K562 (cell line): ENCODE measurements at regions not wholly inside any gene's neighbourhood (a gene's known extent, or its start where the extent isn't known, plus 50 kb on each side); places are given as distances from the start of the nearest gene placed in this dataset.

Experiments used
- ATAC-seq: fragments of 200-7000 bp; cut with Tn5 transposase; 3 replicates; pipeline ENCODE4 v1.9.1; 2020; ENCODE audit warnings: moderate library complexity
- BruUV-seq: library from RNA; stranded (reverse); fragments of 400-500 nt; replicated peaks from 2 replicates; lab custom pipeline; 2021; lab: Mats Ljungman, UMichigan
- CTCF ChIA-PET: fragments of 300-600 bp; formaldehyde crosslinking; extraction: SDS; loops from one replicate; lab custom pipeline; 2021; ENCODE audit warnings: low intra/inter-chr PET ratio; lab: Yijun Ruan, JAX
- POLR2A ChIA-PET: fragments of 300-600, 350-650 bp; sonication (Branson Sonifier 250); formaldehyde crosslinking; extraction: SDS; loops from one replicate; lab custom pipeline; 2021; ENCODE audit warnings: antibody characterized with exemption, inconsistent platforms; lab: Yijun Ruan, JAX
- DNase-seq, 4 experiments: peaks; one replicate each; pipeline versions ENCODE4 v3.0.0 to v3.0.0-alpha.2; 2011 to 2018; ENCODE audit warnings: low spot score in 3 of 4, mixed read lengths in 3 of 4; ENCODE audit errors: extremely low read depth in 1 of 4
- FAIRE-seq: peaks from 2 replicates; lab custom pipeline; 2011; peaks lifted over from hg19 to GRCh38; lab: Jason Lieb, UNC
- H2AFZ ChIP-seq: 2 replicates; pipeline ENCODE4 v1.6.0; 2011; ENCODE audit warnings: low read depth, low read length, control low read depth, inconsistent platforms
- H3K27ac ChIP-seq: fragments of 200-600 bp; 3 replicates; pipeline ENCODE4 v1.8.0; 2011; ENCODE audit warnings: low read depth, mild to moderate bottlenecking, control low read depth, inconsistent platforms, low read length, moderate library complexity, mixed read lengths; ENCODE audit errors: extremely low read depth
- H3K27me3 ChIP-seq, 2 experiments: fragments of 300-600 bp in 1 of 2; 2 replicates in 1 of 2; 3 replicates in 1 of 2; pipeline versions ENCODE4 v1.6.0 to v1.8.0; 2011; ENCODE audit warnings: inconsistent platforms in 2 of 2, low read length in 2 of 2, mild to moderate bottlenecking in 1 of 2, mixed read lengths in 1 of 2, moderate library complexity in 1 of 2; ENCODE audit not compliant: control insufficient read depth in 2 of 2, insufficient read depth in 2 of 2
- H3K36me3 ChIP-seq: fragments of 300-600 bp; 3 replicates; pipeline ENCODE4 v1.8.0; 2011; ENCODE audit warnings: mild to moderate bottlenecking, low read length, inconsistent platforms; ENCODE audit not compliant: control insufficient read depth, insufficient read depth
- H3K4me1 ChIP-seq, 2 experiments: fragments of 200-600 bp in 1 of 2; replicated peaks in 1 of 2; 2 replicates in 1 of 2; 3 replicates in 1 of 2; pipeline versions ENCODE4 v1.5.1 to v1.8.0; 2011; ENCODE audit warnings: inconsistent platforms in 2 of 2, low read length in 2 of 2, mild to moderate bottlenecking in 1 of 2, mixed read lengths in 1 of 2, moderate library complexity in 1 of 2; ENCODE audit not compliant: control insufficient read depth in 2 of 2, insufficient read depth in 2 of 2
- H3K4me2 ChIP-seq: 2 replicates; pipeline ENCODE4 v1.6.1; 2011; ENCODE audit warnings: low read length, control low read depth, inconsistent platforms, mixed read lengths; ENCODE audit not compliant: insufficient read depth
- H3K4me3 ChIP-seq: fragments of 200-600 bp; sonication (generic), shearing (Covaris generic); 2 replicates; pipeline ENCODE4 v1.5.1; 2016; ENCODE audit warnings: control low read depth, inconsistent platforms
- H3K79me2 ChIP-seq: fragments of 200-600 bp; 3 replicates; pipeline ENCODE4 v1.8.0; 2011; ENCODE audit warnings: low read length, inconsistent platforms; ENCODE audit not compliant: control insufficient read depth, insufficient read depth
- H3K9ac ChIP-seq, 2 experiments: 2 replicates each; pipeline versions ENCODE4 v1.6.0 to v1.6.1; 2011; ENCODE audit warnings: low read depth in 2 of 2, low read length in 2 of 2, control low read depth in 1 of 2, inconsistent platforms in 1 of 2, mild to moderate bottlenecking in 1 of 2, mixed read lengths in 1 of 2; ENCODE audit not compliant: insufficient read depth in 1 of 2
- H3K9me1 ChIP-seq: one replicate; pipeline ENCODE4 v1.6.0; 2011; ENCODE audit warnings: inconsistent platforms, mild to moderate bottlenecking, low read length, moderate library complexity; ENCODE audit not compliant: control insufficient read depth, insufficient read depth
- H3K9me3 ChIP-seq: replicated peaks from 2 replicates; pipeline ENCODE4 v1.5.1; 2011; ENCODE audit warnings: low read depth, low read length, inconsistent platforms; ENCODE audit not compliant: control insufficient read depth, insufficient read depth
- H4K20me1 ChIP-seq: replicated peaks from 2 replicates; pipeline ENCODE4 v1.6.1; 2011; ENCODE audit warnings: low read length, inconsistent platforms, mixed read lengths; ENCODE audit not compliant: control insufficient read depth, insufficient read depth
- ATF6 ChIP-seq: sonication (generic); formaldehyde crosslinking; IDR thresholded peaks from 2 replicates; pipeline ENCODE4 v1.4.0; 2020; ENCODE audit warnings: mild to moderate bottlenecking, missing genetic modification reagents
- FOXJ3 ChIP-seq: sonication (generic); formaldehyde crosslinking; IDR thresholded peaks from 2 replicates; pipeline ENCODE4 v1.4.0; 2020; ENCODE audit warnings: mild to moderate bottlenecking, missing genetic modification reagents
- GTF2B ChIP-seq: IDR thresholded peaks from 2 replicates; pipeline ENCODE4 v1.6.1; 2011; ENCODE audit not compliant: insufficient read length; ENCODE audit errors: extremely low read depth
- KLF6 ChIP-seq: fragments of 250-450 bp; sonication (Bioruptor Pico); IDR thresholded peaks from 2 replicates; pipeline ENCODE4 v1.4.0; 2020; ENCODE audit warnings: mild to moderate bottlenecking, moderate library complexity, borderline replicate concordance
- MBD1 ChIP-seq: fragments of 250-450 bp; sonication (Bioruptor Pico); IDR thresholded peaks from 2 replicates; pipeline ENCODE4 v1.8.0; 2022; ENCODE audit warnings: inconsistent platforms
- MCM5 ChIP-seq: fragments of 450-650 bp; IDR thresholded peaks from 2 replicates; pipeline ENCODE4 v1.6.1; 2016; ENCODE audit warnings: low read depth
- NR2C1 ChIP-seq, 2 experiments: fragments of 450-650 bp; IDR thresholded peaks; 2 replicates each; pipeline ENCODE4 v1.6.1; 2017; ENCODE audit warnings: mild to moderate bottlenecking in 2 of 2, antibody characterized with exemption in 1 of 2, inconsistent platforms in 1 of 2, missing compliant biosample characterization in 1 of 2, missing genetic modification characterization in 1 of 2
- RUNX1 ChIP-seq: sonication (generic); IDR thresholded peaks from 2 replicates; pipeline ENCODE4 v1.6.1; 2016; ENCODE audit warnings: antibody characterized with exemption, low read depth
- SRSF7 ChIP-seq: fragments of 200-400 bp; formaldehyde crosslinking; optimal IDR thresholded peaks from 2 replicates; pipeline ENCODE3; 2017; ENCODE audit warnings: mild to moderate bottlenecking, low read depth, low read length
- THAP7 ChIP-seq: fragments of 250-450 bp; sonication (Bioruptor Pico); IDR thresholded peaks from 2 replicates; pipeline ENCODE4 v1.5.0; 2021
- U2AF2 ChIP-seq: fragments of 200-400 bp; formaldehyde crosslinking; optimal IDR thresholded peaks from 2 replicates; pipeline ENCODE3; 2017; ENCODE audit warnings: low read depth, mild to moderate bottlenecking, low read length
- ZBTB8A ChIP-seq: fragments of 450-650 bp; IDR thresholded peaks from 2 replicates; pipeline ENCODE4 v1.6.1; 2018; ENCODE audit warnings: mild to moderate bottlenecking, moderate library complexity; ENCODE audit not compliant: partially characterized antibody
- ZNF133 ChIP-seq: fragments of 250-450 bp; sonication (Bioruptor Pico); IDR thresholded peaks from 2 replicates; pipeline ENCODE4 v1.4.0; 2020; ENCODE audit warnings: mild to moderate bottlenecking
- ZNF23 ChIP-seq: fragments of 250-450 bp; sonication (Bioruptor Pico); IDR thresholded peaks from 2 replicates; pipeline ENCODE4 v1.4.0; 2020; ENCODE audit warnings: mild to moderate bottlenecking
- WGBS: fragments of 100-300 bp; shearing (Covaris generic); methylation state at CpG from one replicate; pipeline ENCODE4 v1.1.6; 2016; ENCODE audit warnings: low coverage, mixed read lengths; ENCODE audit not compliant: insufficient coverage; ENCODE audit errors: missing lambda C conversion rate; 5-methylcytosine and 5-hydroxymethylcytosine counted together
- in situ Hi-C: fragments of 300-500 bp; cut with MboI; formaldehyde crosslinking; loops from 4 replicates; pipeline ENCODE4 v1.15.0; 2018; ENCODE audit warnings: inconsistent platforms, mixed read lengths
- intact Hi-C: fragments of 100-400 bp; cut with micrococcal nuclease; formaldehyde crosslinking; loops from 2 replicates; pipeline ENCODE4 v1.14.2; 2022
- TF ChIP-seq, protein P1 (sequence below): sonication (generic); formaldehyde crosslinking; IDR thresholded peaks from 2 replicates; pipeline ENCODE4 v1.9.0; 2022; ENCODE audit warnings: mild to moderate bottlenecking, missing genetic modification reagents
- TF ChIP-seq, protein P2 (sequence below): fragments of 250-450 bp; sonication (Bioruptor Pico); IDR thresholded peaks from 2 replicates; pipeline ENCODE4 v1.4.0; 2020

DNA sequence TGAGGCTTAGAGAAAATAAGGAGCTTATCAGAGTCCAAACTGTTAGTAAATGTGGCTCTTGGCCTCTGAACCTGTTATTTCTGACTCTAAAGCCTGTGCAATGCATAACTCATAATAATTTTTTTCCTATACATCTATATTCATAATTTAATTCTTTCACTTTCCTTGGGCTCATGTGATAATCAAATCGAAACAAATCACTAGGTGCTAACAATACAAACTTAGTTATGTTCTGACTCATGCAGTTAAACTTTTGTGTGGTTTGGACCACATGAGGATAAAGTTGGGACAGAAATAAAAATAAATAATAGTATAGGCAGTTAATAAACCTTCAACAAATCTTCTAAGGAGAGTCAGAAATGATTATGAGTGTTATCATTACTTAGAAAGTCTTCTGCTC is 1629.0 kb downstream of the OLFM4 start:
- in situ Hi-C loops = no loop called here
- TF ChIP-seq RUNX1 (no peak), MBD1 (CRISPR knock-in tag) (no peak), ZBTB8A (no peak), GTF2B (no peak), ATF6 (CRISPR knock-in tag) (no peak), THAP7 (CRISPR knock-in tag) (no peak), FOXJ3 (CRISPR knock-in tag) (no peak), MCM5 (no peak), U2AF2 (no peak), SRSF7 (no peak), ZNF23 (CRISPR knock-in tag) (no peak), NR2C1 (IDR thresholded peaks at IDR 0.05) (no peak), NR2C1 (tag; IDR thresholded peaks at IDR 0.05) (no peak), KLF6 (CRISPR knock-in tag) (no peak), ZNF133 (CRISPR knock-in tag) (no peak)
- TF ChIP-seq, protein P1, sequence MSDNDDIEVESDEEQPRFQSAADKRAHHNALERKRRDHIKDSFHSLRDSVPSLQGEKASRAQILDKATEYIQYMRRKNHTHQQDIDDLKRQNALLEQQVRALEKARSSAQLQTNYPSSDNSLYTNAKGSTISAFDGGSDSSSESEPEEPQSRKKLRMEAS (CRISPR knock-in tag) = no peak
- TF ChIP-seq, protein P2, sequence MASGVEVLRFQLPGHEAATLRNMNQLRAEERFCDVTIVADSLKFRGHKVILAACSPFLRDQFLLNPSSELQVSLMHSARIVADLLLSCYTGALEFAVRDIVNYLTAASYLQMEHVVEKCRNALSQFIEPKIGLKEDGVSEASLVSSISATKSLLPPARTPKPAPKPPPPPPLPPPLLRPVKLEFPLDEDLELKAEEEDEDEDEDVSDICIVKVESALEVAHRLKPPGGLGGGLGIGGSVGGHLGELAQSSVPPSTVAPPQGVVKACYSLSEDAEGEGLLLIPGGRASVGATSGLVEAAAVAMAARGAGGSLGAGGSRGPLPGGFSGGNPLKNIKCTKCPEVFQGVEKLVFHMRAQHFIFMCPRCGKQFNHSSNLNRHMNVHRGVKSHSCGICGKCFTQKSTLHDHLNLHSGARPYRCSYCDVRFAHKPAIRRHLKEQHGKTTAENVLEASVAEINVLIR (CRISPR knock-in tag) = no peak

More for the DNA sequence above, 1629.0 kb downstream of the OLFM4 start:
- ATAC-seq (no peak), DNase-seq (no peak), FAIRE-seq (no peak)
- ChIA-PET POLR2A (no interaction called here), CTCF (no interaction called here)
- no peaks in the 10 kb centered on the region for H4K20me1 ChIP-seq
- H3K27me3 ChIP-seq = no peaks in the 10 kb centered on the region
- no peaks in the 10 kb centered on the region for H3K79me2 ChIP-seq
- H3K4me1 ChIP-seq = no peaks in the 10 kb centered on the region
- H3K9me1 ChIP-seq = no peaks in the 10 kb centered on the region
- H3K4me2 ChIP-seq = no peak overlapping the region
- no peak overlapping the region for H2AFZ ChIP-seq
- intact Hi-C loops = no loop called here
- no peak overlapping the region for H3K27ac ChIP-seq
- H3K9me3 ChIP-seq = no peaks in the 10 kb centered on the region
- no TSS peak for BruUV-seq
- 0% methylated on average over 1 of the region's 1 CpG for WGBS
- H3K9ac ChIP-seq = no peak overlapping the region
- H3K4me3 ChIP-seq = no peak overlapping the region
- no peaks in the 10 kb centered on the region for H3K36me3 ChIP-seq
